DMS79 (cell line): ENCODE measurements at regions not wholly inside any gene's neighbourhood (a gene's known extent, or its start where the extent isn't known, plus 50 kb on each side); places are given as distances from the start of the nearest gene placed in this dataset.

Source experiments
- DNase-seq: peaks from one replicate; lab custom pipeline; 2025; lab: John Stamatoyannopoulos, UW

DNA sequence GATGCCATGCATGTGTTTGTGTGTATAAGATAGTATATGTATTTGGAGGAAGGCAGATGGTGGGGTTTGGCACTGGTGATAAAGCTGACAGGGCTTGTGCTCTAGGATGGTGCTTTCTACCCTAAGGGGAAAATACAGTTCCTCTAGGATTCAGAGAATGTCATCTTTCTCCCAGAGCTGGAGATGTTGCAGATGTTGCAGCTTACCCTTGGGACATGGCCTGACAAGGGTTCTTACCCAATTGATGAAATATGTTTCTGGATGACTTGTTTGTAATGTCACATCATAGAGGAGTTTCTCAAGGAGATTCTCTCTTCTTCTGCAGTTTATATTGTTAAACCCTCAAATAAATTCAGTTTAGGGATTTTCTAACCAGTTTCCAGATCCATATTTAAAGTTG, 52.5 kb upstream of the PITX2 start:
- no peak for DNase-seq

DNA sequence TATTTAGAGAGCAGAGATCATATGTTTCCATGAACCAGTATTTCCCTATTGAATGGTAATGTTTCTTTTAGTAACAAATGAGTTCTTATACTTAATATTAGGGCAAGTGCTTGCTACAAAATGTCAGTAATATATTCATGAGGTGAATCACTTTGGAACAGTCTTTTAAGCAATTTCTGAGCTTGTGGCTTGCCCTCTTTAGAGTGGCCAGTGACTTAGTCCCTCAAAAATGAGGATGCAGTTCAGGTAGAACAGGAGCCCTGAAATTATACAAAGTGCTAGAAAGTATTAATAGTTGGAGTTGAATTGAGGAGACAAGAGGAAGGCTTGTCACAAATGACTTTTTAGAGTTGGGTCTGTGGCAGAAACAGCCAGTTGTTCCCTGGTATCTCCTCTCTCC, 53.4 kb upstream of the PITX2 start:
- no peak for DNase-seq

DNA sequence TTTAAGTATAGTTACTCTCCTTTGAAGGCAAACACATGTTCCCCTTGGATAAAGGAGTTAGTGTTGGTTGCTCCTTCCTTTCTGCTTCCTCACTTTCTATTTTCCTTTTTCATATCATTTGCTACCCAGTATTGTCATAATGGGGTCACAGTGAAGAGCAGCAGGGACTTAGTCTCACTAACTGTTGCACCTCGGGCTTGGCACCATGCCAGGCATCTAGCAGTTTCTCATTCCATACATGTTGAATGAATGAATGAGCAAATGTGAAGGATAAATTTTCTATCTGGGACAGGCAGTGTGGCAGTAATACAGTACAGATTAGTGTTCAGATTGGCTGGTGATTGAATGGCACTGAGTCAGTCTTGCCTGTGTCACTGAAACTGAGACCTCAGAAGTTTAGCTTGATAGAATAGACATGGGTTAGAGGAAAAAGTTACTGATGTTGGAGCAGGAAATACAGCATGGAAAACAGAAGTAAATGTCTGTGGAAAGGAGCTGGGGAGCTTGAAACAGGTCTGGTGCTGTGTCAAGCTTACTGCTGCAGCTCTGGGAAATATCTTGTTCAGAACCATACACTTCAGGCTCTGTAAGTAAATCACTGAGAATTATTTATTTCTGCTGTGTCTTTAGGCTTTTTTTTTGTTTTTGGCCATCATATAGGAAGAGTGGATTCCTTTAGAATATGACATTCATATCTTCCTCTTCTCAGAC, 55.8 kb upstream of the PITX2 start:
- no peak for DNase-seq

DNA sequence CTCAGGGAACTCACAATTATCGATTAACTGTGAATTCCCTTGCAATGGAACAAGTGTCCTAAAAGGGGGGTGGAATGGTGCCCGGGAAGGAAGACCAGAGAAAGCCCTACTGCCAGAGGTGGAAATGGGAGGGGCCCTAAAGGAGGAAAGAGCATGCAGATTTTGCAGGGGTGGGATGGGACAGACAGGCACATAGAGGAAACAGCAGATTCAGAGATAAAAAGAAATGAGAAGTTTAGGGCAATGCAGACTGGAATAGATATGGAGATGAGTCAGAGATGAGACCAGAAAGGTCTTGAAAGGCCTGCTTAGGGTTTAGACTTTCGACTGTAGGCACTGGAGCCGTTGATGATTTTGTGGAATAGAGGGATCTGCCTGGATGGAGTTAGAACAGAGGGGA, 57.4 kb upstream of the PITX2 start:
- DNase-seq = no peak

DNA sequence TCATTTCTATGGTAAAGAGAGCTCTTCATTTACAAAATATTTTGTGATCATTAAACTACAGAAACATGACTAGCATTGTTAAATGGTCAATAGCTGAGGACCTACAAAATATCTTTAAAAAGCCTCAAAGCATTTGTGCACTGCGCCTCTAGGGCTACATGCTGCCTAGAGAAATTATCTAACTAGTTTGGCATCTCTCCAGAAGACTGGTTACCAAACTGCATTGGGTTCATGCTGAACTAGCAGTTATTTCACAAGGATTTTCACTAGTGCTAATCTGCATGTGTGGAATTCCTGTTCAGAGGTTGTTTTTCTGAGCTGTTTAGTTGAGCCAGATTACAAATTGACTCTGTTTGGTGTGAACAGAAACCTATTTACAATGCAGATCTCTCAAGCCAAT, 58.5 kb upstream of the PITX2 start:
- no peak for DNase-seq

DNA sequence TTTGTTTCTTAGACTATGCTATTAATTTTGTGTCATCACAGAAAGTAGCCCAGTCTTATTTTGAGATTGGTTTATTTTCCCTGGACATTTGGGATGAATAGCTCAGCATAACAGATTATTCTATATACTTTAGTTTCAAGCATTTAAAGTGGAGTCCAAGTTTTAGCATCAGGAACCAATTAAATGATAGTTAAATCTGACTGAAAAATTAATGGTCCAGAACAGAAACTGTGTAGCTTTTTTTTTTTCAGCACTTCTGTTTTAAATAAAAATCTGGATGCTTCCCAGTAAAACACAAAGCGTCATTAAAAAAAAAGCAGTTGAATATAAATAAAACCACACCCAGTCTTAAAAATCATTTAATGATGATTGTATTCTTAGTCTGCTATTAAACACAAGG, 59.4 kb upstream of the PITX2 start:
- no peak for DNase-seq

DNA sequence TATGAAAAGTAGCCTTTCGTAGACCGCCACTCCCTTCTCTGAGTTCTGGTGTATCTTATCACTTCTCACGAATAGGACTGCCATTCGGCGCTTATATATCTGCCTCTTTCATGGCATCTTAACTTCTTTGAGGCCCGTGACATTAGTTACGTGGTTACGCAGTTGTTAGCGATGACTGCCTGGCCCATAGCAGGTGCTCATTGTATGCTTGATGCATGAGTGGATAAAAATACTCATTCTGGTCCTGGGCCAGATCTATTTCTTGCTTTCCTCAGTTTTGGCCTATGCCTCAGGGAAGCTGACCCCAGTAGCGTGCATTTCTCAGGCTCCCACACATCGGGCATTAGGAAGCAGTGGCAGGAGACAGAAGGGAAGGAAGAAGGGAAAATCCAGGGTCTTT, 60.7 kb upstream of the PITX2 start:
- DNase-seq = no peak

DNA sequence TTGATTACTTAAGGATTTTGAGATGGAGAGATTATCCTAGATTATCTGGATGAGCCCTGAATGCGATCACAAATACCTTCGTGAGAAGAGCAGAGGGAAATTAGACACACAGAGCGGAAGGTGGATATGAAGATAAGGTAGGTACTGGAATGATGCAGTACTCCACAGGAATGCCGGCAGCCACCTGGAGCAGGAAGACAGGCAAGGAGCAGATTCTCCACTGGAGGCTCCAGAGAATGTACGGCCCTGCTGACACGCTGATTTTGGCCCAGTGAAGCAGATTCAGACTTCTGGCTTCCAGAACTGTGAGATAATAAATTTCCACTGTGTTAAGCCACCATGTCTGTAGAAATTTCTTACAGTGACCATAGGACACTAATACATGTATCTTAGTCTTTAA, 79.4 kb upstream of the PITX2 start:
- DNase-seq = no peak

DNA sequence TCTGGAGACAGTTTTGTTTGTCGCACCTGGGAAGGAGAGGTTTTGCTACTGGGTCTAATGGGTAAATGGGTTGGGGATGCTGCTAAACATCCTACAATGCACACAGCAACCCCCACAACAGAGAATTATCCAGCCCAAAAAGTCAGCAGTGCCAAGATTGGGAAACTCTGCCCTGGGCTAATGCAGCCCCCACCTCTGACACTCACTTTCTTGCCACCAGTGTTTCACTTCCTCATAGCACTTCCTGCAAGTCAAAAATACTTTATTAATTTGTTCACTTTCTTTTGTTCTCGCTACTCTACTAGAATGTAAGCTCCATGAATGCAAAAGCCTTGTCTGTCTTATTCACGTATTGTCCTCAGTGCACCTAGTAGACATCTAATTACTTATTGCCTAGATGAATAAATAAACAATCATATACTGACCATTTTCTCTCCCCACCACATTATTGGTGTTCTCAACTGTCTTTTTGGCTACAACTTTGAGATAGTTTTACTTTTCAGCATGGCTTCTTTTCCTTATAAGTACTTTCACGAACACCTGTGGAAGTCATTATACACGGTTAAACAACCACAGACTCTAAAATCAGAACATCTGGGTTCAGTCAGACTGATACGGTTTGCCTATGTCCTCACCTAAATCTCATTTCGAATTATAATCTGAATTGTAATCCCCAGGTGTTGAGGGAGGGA, 82.0 kb upstream of the PITX2 start:
- no peak for DNase-seq

DNA sequence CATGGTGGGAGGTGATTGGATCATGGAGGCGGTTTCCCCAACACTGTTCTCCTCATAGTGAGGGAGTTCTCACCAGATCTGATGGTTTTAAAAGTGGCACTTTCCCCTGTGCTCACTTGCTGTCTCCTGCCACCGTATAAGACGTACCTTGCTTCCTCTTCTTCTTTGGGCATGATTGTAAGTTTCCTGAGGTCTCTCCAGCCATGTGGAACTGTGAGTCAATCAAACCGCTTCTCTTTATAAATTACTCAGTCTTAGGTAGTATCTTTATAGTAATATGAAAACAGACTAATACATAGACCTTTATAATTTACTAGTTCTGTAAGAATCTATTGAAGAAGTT, 82.5 kb upstream of the PITX2 start:
- no peak for DNase-seq

DNA sequence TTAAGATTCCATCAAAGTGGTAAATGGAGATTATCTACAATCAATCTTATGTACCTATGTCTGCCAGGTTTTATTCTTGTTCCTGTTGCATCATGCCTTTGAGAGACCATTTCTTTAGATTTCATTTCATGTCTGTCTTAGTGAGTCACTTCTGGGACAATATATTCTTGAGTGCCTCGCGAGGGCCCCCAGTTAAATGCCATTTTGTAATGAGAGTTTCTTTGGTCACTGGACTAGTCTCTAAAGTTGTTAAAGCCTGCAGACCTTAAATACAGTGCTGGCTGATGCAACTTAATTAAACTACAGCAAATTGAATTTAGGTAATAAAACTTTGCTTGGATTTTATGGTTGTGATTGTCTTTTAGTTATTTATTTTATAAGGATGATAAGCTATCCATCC, 87.2 kb upstream of the PITX2 start:
- DNase-seq = no peak

DNA sequence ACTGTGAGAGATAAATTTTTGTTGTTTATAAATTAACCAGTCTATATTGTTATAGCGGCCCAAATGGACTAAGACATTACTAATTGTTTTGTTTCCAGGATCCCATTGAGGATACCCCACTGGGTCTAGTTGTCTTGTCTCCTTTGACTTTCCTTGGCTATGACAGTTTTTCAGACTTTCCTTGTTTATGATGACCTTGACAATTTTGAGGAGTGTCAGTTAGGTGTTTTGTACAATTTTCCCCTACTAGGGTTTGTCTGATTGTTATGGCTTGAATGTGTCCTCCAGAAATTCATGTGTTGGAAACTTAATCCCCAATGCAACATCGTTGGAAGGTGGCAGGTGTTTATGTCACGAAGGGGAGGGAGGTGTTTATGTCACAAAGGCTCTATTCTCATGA, 89.6 kb upstream of the PITX2 start:
- no peak for DNase-seq

DNA sequence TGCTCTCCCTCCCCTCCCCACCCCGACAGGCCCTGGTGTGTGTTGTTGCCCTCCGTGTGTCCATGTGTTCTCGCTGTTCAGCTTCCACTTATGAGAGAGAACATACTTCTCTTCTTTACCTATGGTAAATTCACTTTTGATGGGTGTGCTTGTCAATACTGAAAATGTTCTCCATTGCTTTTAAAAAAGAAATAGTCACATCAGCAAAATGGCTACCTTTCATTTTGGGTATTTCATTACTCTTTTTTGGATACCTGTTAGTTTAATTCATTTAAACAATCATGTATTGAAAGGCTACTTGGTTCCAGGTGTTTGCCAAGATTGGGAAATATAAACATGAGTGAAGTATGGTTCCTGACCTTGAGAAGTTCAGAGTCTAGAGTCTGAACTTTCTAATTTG, 107.4 kb upstream of the PITX2 start:
- no peak for DNase-seq

DNA sequence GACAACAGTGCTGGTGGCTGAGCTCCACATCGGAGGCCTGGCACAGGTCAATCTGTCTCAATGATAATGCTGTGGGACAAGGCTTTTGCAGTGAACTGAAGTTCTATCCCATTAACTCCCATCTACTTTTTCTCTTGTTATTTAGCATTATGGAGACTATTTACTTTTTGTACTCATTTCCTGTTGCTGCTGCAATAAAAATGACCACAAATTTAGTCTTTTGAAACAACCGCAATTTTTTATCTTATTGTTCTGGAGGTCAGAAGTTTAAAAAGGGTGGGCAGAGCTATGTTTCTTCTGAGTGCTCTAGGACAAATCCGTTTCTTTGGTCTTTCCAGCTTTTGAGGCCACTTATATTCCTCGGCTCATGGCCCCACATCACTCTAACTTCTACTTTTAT, 111.0 kb upstream of the PITX2 start:
- no peak for DNase-seq

DNA sequence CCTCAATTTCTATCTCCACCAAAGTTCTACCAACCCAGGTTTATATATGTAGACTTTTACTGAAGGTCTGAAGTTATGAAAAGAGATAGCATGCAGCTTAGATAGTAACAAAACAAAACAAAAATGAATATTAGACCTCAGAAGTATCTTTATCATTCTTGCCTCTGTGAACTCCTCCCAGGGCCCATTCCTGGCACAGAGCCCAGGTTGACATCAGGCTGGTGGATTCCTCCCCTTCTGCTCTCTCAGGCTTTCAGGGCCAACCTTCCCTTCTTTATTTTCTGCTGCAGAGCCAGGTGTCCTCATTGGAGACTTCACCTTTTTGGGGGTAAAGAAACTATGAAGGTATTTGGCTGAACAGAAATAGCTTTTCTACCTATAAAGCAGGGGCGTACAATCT, 112.8 kb upstream of the PITX2 start:
- DNase-seq = no peak

DNA sequence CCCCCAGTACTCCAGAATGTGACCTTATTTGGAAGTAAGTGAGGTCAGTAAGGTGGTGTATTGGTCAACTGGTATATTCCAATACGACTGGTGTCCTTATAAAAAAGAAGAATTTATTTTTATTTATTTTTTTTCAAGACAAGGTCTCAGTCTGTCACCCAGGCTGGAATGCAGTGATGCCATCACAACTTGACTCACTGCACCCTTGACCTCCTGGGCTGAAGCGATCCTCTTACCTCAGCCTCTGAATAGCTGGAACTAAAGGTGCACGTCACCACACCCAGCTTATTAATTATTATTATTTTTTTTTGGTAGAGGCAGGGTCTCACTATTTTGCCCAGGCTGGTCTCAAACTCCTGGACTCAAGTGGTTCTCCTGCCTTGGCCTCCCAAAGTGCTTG, 115.1 kb upstream of the PITX2 start:
- no peak for DNase-seq

DNA sequence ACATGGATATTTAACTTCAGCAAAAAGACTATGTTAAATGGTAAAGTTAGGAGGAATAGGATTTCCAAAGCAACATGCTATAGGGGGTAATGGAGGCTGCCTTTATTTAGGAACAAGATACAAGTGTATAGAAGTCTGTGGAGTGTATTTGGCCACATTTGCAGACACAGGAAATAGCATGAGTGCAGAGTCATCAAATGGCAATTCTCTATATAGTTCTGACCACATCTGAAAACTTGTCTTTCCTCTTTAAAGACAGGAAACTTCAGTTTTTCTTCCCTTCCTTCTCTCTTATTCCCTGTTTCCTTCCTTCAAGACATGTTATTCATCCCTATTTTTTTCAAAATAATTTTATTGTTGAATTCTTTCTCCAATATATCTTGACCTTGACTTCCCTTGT, 119.3 kb upstream of the PITX2 start:
- DNase-seq = no peak

DNA sequence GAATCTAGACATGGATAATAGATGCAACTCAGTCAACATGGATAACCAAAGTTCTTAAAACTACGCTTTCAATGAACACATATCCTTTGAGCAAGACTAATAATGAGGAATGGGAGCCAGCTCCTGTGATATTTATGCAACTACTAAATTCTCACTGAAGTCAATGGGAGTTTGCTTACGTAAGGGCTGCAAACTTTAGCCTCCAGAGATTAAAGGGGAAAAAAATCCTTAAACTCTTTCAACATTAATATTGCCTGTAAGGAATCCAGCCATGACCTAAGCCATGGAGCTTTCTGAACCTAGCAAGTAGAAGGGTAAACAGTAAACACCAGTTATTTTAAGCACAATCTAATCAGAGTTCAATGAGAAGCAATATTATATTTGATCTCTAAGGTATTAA, 125.2 kb upstream of the PITX2 start:
- DNase-seq = no peak

DNA sequence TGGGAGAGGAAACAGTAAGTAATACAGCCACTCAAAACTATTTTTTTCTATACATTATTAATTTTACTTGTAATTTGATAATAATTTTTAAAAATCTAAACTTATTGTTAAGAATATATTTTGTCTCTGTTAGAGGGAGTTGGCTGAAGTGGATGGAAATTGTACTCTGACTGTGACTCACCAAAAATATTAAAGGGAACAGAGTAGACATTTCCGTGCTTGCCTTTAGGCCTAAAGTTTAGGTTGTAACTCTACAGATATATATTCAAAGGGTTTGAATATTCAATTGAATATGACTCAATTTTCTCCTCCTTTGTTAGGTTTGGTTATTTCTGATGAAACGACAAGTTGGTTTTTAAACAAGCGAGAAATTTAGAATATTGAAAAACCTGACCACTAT, 128.3 kb upstream of the PITX2 start:
- DNase-seq = no peak

DNA sequence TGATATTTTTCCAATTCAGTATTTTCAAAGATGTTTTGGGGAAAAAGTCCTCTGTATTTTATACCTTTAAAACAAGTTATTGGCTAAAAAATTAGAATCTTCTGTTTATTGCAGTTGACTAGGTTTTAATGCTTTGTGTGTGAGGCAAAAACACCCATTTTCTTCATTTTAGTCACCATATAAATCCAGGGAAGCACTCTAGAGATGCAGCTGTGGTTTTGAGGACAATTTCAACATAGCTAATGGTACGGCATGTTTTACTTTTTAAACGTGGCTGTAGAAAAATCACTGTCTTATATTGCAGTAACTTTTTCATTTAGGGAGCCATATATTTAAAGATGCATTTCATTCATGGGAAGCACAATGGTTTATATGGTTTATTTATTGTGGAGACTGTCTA, 129.1 kb upstream of the PITX2 start:
- DNase-seq = no peak

DNA sequence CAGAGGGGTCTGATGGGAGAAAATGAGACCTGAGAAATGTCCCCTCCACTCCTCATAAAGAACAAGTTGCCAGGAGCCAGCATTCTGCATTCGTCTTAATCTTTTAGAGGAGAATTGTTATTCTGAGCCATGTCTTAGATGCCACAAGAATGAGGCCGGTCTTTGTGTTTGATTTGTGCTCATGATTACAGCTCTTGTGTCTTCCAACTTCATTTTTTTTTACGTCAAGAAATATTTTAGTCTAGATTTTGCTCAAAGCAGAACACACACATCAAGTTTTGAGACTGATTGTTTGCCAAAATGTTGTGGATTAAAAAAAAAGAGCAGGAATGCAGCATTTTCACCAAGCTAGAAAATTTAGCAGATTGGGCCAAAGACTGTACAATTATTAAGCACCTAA, 130.6 kb upstream of the PITX2 start:
- DNase-seq = no peak

DNA sequence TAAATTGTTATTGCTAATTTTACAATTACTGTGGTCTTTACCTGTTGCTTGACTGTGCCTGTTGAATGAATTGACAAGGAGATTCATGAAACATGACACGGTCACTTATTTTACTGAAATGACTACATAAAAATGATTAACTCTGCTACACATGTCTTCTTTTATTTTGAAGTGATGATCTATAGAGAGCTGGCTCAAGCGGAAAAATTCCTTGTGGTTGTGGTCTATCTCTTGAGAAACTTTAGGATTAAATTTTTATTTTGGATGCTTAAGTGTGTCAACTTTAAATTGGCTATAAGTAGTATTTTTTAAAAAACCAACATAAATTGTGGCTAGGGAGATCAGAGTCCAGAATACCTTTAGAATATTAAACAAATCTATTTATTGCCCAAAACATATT, 131.8 kb upstream of the PITX2 start:
- no peak for DNase-seq

DNA sequence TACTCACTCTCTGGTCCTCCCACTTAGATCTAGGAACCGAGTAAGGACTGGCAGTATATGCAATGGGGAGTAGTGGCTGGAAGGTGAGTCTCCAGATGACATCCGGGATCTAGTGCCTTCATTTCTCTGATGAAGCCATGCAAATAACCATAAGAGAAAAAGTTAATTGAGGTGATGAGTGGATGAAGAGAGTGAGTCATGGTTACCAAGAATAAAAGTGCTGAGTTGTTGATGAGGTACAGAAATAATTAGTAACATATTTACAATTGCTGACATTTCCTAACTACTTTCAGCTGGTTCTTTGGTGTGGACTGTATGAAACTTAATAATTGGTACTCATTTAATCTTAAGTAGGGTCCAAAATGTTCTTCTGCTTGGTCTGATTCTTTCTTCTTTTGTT, 146.7 kb upstream of the PITX2 start:
- no peak for DNase-seq

DNA sequence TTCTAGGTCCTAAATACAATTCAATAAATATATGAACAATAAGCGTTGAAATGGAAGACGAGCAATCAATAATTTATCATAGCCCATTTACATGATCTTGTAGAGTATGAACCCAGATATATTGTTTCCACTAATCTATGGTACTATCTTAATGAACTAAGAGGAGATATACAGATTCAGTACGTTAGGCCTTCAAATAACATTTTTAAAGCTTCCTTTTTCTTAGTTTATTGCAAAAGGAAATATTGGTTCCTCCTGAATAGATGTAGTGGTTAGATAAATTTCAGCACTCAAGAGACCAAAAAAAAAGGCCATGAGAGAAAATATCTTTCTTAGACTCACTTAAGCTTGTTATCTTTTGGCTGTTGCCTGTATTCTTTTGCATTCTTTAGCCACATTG, 147.5 kb upstream of the PITX2 start:
- DNase-seq = no peak
